Kidney capillary endothelial cell (primary cell): ENCODE measurements at regions not wholly inside any gene's neighbourhood (a gene's known extent, or its start where the extent isn't known, plus 50 kb on each side); places are given as distances from the start of the nearest gene placed in this dataset.

ENCODE experiments used
- DNase-seq: peaks from one replicate; pipeline ENCODE4 v3.0.0-alpha.2; 2018; ENCODE audit warnings: low spot score

DNA sequence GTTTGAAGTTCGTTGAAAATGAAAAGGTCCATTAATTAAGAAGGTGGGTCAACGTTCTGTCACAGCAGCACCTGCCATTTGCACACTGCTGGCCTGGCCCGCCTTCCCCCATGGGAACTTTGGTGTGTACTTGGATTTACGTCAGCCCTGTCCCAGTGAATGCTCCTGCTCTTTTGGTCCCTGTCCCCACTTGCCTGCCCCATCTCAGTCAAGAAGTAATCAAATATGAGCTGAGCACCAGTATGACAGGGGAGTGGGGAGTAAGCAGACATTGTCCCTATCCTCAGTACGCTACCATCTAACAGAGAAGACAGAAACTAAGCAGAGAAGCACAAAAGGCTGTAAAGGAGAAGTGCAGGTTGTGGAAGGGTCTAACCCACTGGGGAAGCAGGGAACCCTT is 65.1 kb downstream of the SLC4A3 start:
- no peak for DNase-seq

- DNase-seq, result no peak
These were observed 67.8 kb downstream of the SLC4A3 start for GRCh38 chr2:219695145-219695709.

GRCh38 chr2:219697811-219698747 is 70.6 kb downstream of the SLC4A3 start:
- DNase-seq, result no peak

- no peak for DNase-seq
These were observed 71.5 kb downstream of the SLC4A3 start for GRCh38 chr2:219698748-219699439.

DNA sequence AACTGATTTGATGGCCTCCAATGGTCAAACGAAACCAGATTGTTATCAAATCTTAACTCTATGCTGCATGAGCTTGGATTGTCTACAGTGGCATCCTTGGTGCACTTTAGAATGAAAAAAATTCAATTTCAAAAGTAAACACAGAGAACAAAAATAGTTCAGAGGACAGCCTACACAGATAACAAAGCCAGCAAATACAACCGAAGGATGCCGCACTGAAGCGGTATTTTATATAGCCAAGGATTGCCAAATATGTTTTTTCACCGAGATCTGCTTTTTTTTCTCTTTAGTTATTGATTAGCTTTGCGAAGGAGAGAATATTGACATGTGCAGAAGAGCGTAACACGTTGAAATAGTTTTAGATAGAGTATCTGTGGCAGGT is 72.0 kb downstream of the SLC4A3 start:
- DNase-seq, result no peak

DNA sequence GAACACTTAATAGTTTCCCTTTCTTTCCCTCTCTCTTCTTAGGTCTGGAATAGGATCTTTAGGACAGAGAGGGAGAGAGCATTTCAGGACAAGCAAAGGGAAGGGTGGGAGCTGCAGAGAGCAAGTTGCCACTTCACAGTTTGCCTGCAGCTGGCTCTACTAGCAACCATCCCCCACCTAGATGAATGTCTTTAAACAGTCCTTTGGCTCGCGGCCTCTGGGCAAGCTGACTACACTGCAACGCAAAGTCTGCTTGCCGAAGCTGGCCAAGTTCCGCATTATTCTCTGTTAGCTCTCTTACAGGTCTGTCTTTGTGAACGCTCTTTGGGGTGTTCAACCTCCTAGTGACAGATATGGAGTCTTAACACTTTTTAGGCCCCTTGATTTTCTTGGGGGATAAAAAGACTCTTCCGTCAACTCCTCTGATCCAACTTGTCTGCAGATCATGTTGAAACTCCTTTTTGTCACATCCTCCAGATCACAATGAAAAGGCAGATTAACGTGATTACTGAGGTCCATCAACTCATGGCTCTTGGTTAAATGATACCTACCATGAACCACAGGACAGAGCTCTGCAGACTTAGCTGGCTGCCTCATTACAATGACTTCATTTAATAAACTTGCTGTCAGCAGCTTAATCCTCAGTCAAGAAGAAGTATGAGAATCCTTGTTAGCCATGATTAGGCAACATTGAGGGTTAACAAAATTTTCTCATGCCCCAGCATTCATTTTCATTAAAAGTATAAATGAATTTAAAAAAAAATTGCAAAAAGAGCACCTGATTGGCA is 74.6 kb downstream of the SLC4A3 start:
- DNase-seq, result no peak

DNA sequence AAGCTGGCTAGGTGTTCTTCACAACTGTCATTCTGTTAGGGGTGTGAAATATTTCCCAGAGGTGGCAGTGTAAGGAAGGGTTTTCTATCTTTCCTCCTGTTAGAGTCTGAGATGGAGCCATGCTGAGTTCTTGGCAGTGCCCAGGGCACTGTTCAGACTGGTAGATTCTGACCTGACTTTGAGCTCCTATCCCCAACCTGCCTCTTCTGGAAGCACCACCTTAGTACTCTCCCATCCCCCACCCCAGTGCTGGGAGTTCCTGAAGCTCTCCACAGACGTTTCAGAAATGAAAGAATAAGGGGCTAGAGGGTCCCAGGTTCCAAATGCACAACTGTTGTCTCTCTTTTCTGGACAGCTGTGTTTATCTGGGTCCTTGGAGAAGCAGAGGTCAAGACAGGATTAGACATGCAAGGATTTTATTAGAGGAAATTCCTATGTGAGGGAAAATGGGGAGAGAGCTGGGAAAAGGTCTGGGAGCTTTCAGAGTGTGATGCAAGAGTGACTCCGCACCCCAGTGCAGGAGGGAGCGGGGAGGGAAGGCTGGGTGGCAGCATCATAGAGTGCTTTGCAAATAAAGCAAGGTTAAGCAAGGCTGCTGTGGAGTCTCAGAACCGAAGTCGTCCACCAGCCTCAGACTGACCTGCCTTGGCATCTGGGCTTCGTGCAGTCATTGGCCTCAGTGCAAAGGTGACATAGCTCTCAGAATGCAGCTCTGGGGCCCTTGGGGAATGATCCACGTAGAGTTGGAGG is 75.5 kb downstream of the SLC4A3 start:
- DNase-seq, result no peak

GRCh38 chr2:219704878-219705277 is 77.4 kb downstream of the SLC4A3 start:
- no peak for DNase-seq

DNA sequence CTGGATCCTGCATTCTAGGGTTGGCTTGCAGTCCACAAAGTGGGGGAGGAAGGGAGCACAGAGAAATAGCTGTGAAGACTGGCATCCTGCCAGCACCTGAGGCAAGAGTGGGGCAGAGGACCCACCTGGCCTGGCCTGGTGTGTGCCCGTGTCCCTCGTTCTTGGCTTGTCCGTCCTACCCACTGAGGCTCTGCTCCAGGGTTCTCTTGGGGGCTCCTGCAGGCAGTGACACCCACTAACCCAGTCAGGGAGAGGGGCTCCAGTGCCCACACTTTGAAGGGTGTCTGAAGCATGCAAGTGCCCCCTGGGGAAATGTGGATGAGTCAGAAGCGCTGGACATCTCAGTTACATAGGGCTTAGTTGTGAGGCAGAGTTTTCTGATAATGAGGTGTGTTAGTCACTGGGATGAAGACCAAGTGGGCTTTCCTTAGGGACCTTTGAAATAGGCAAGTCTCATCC is 79.4 kb downstream of the SLC4A3 start:
- no peak for DNase-seq

DNA sequence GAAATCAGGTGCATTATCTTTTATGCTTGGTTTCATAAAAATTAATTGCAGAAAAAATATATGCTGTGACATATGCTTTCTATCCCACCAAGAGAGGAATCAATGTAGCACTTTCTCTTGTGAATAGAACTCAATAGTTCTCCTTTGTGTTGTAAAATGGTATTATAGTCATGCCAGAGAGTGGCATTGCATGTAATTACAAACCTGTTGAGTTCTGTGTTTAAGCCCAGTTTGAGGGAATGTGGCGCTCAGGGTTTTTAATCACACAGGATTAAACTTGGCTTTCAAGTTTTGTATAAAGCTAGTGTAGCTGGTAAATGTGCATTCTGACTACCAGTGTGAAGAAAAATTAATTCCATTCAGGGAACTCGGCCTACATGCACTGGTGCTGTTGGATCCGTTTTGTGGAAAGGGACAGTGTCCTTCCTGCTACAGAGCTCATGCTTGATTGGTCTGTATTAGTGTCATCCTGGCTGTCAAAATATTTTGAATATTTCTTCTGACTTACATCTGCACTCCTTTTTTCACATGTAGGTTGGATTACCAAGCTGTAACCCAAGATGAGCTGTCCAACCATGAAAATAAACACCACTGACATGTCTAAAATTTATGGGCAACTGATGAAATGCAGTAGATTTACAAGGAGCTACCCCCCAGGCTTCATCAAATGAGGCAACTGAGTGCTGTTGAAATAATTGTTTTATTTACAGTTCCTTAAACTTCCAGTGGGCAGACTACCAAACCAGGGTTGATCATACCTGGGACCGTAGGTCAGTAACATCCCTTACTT is 80.3 kb downstream of the SLC4A3 start:
- no peak for DNase-seq

DNA sequence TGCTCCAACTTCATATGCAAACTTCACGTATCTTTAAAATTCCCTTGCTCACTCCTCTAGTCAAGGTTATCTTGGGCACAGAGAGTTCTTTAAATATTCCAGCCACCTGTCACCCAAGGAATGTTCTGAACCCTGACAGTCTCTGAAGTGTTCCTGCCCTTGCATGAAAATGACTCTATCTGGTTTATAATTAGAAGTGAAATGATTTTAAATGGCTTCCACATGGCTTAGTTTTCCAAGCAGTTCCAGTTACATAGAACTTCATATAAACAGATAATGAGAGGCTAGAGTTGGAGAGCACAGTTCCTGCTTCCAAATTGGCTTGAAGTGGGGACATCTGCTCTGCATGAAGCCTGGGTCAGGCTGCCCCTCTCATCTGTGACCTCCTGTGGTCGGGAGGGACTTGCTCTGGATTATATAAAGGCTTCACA is 81.9 kb downstream of the SLC4A3 start:
- DNase-seq, result no peak

DNA sequence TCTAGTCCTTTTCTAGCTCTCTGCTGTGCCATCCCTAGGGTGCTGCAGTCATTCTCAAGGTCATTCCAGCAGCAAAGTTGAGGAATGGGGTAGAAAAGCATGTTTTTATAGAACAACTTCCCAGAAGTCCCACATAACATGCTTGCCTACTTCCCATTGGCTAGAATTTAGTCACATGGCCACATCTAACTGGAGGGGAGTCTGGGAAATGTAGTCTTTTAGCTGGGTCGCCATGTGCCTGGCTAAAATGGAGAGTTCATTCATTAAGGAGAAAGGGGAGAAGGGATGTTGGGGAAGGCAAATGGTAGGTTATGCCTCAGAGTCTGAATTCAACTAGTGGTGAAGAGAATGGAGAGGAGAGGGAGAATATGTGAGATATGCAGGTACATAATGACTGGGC is 85.7 kb downstream of the SLC4A3 start:
- no peak for DNase-seq

GRCh38 chr2:219714681-219715400 is 87.4 kb downstream of the SLC4A3 start:
- DNase-seq, result no peak

DNA sequence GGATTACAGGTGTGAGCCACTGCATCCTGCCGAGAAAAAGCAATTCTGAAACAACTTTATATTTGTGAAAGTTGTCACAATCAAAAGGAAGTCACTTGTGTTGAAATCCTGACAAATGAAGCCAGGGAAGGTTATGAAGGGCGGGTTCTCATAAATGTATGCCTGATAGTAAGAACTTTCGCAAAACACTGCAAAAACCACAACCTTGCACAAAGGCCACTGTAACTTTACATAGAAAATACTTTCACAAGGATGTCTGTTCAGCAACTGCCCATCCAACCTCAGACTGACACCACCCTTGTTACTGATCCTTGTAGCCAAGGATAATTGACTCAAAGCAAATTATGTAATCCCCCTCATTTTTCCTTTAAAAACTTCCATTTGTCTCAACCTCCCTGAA is 90.6 kb downstream of the SLC4A3 start:
- DNase-seq, result no peak

- no peak for DNase-seq
These were observed 92.1 kb downstream of the SLC4A3 start for GRCh38 chr2:219719521-219719920.

DNA sequence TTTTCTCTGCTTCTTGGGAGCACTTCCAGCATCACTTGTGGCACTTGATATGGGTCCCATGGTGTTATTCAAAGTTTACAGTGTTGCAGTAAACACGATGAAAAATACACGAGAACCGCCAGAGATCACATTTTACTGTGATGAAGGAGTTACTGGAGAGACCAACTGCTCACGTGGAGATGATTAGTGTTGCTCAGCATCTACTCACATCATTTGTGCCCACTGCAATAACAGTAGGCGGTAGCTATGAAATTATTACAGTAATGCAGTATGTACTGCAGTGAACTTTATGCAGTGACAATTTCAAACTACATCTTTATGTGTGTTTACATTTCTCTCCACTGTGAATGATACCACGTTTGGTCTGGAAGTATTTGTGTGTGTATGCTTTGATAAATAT is 93.5 kb downstream of the SLC4A3 start:
- no peak for DNase-seq

- no peak for DNase-seq
These were observed 94.9 kb downstream of the SLC4A3 start for GRCh38 chr2:219722276-219722879.

- no peak for DNase-seq
These were observed 95.9 kb downstream of the SLC4A3 start for GRCh38 chr2:219723311-219723710.

DNA sequence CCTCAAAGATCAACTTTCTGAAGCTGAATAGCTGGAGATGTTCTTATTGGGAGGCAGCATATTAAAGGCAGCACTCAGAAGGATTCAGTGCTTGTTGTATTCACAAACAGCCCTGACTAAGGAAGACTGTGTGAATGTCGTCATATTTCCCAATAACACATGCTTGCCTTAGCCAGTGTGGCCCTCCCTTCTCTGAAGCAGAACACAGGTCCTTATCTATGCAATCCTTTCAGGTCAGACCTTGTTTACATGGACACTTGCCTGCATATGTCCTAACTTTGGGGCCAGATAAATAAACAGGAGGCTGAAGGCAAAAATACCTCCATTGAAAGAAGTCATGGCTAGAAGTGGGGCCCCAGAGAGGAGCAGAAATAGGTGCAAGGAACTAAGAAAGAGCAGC is 97.2 kb downstream of the SLC4A3 start:
- no peak for DNase-seq
